Smooth muscle cell (in vitro differentiated cells): ENCODE measurements at regions not wholly inside any gene's neighbourhood (a gene's known extent, or its start where the extent isn't known, plus 50 kb on each side); places are given as distances from the start of the nearest gene placed in this dataset.

Experiments used
- DNase-seq: peaks from one replicate; lab custom pipeline; 2025; ENCODE audit not compliant: unreplicated experiment; lab: John Stamatoyannopoulos, UW
- H2AFZ ChIP-seq: fragments of 200-600 bp; sonication (generic); 2 replicates; pipeline ENCODE4 v1.6.0; 2016; ENCODE audit warnings: antibody characterized with exemption, low read depth, mild to moderate bottlenecking
- H3F3A ChIP-seq: fragments of 200-600 bp; sonication (generic); 2 replicates; pipeline ENCODE4 v1.6.0; 2017; ENCODE audit warnings: antibody characterized with exemption, low read depth
- H3K27ac ChIP-seq: fragments of 200-600 bp; sonication (generic); 2 replicates; pipeline ENCODE4 v1.5.1; 2016; ENCODE audit warnings: low read depth, mild to moderate bottlenecking
- H3K27me3 ChIP-seq: fragments of 200-600 bp; sonication (generic); 2 replicates; pipeline ENCODE4 v1.6.1; 2016; ENCODE audit warnings: low read depth, mild to moderate bottlenecking
- H3K36me3 ChIP-seq: fragments of 200-600 bp; sonication (generic); 2 replicates; pipeline ENCODE4 v1.5.1; 2016; ENCODE audit warnings: low read depth
- H3K4me1 ChIP-seq: fragments of 200-600 bp; sonication (generic); 2 replicates; pipeline ENCODE4 v1.5.1; 2016; ENCODE audit warnings: low read depth
- H3K4me2 ChIP-seq: fragments of 200-600 bp; sonication (generic); 2 replicates; pipeline ENCODE4 v1.6.0; 2016; ENCODE audit warnings: mild to moderate bottlenecking
- H3K4me3 ChIP-seq: fragments of 200-600 bp; sonication (generic); 2 replicates; pipeline ENCODE4 v1.5.1; 2016; ENCODE audit warnings: mild to moderate bottlenecking
- H3K79me2 ChIP-seq: fragments of 200-600 bp; sonication (generic); 2 replicates; pipeline ENCODE4 v1.6.0; 2016; ENCODE audit warnings: low read depth, mild to moderate bottlenecking
- H3K9ac ChIP-seq: fragments of 200-600 bp; sonication (generic); 2 replicates; pipeline ENCODE4 v1.6.0; 2016; ENCODE audit warnings: low read depth
- H3K9me3 ChIP-seq: fragments of 200-600 bp; sonication (generic); replicated peaks from 2 replicates; pipeline ENCODE4 v1.5.1; 2016; ENCODE audit warnings: low read depth
- H4K20me1 ChIP-seq: fragments of 200-600 bp; sonication (generic); 2 replicates; pipeline ENCODE4 v1.6.0; 2016; ENCODE audit warnings: low read depth
- CTCF ChIP-seq: fragments of 200-600 bp; sonication (generic); IDR thresholded peaks from 2 replicates; pipeline ENCODE4 v1.5.1; 2017; ENCODE audit warnings: borderline replicate concordance, mild to moderate bottlenecking, antibody characterized with exemption; ENCODE audit not compliant: insufficient read depth, poor library complexity, severe bottlenecking
- WGBS: methylation state at CpG from one replicate; pipeline ENCODE4 v1.1.7; 2016; ENCODE audit warnings: low lambda C conversion rate; 5-methylcytosine and 5-hydroxymethylcytosine counted together

GRCh38 chr6:45757443-45758130 is 258.1 kb downstream of the CLIC5 start:
- DNase-seq = no peak
- no peak for TF ChIP-seq CTCF
- H3K4me3 ChIP-seq = no peak overlapping the region
- 97% methylated on average over 3 of the region's 3 CpGs for WGBS
- H3K4me2 ChIP-seq = no peak overlapping the region
- no peaks in the 10 kb centered on the region for H3K36me3 ChIP-seq
- no peaks in the 10 kb centered on the region for H3F3A ChIP-seq
- H3K9ac ChIP-seq = no peak overlapping the region
- no peak overlapping the region for H2AFZ ChIP-seq
- H4K20me1 ChIP-seq = no peaks in the 10 kb centered on the region
- H3K9me3 ChIP-seq = no peaks in the 10 kb centered on the region
- no peak overlapping the region for H3K27ac ChIP-seq
- no peaks in the 10 kb centered on the region for H3K27me3 ChIP-seq
- no peaks in the 10 kb centered on the region for H3K79me2 ChIP-seq
- no peaks in the 10 kb centered on the region for H3K4me1 ChIP-seq

GRCh38 chr6:45756606-45757005 is 259.1 kb downstream of the CLIC5 start:
- Histone ChIP-seq H3K9me3 (no peaks in the 10 kb centered on the region), H3K27me3 (peaks cover 2% of the 10 kb centered on the region), H3K79me2 (no peaks in the 10 kb centered on the region), H3K36me3 (no peaks in the 10 kb centered on the region), H3K9ac (no peak overlapping the region), H3F3A (no peaks in the 10 kb centered on the region), H3K4me1 (no peaks in the 10 kb centered on the region), H3K4me2 (no peak overlapping the region), H2AFZ (no peak overlapping the region), H3K4me3 (no peak overlapping the region), H3K27ac (no peak overlapping the region), H4K20me1 (no peaks in the 10 kb centered on the region)
- WGBS = 81% methylated on average over 3 of the region's 3 CpGs
- no peak for TF ChIP-seq CTCF
- no peak for DNase-seq

- no peak for DNase-seq
- Histone ChIP-seq H3K4me3 (no peak overlapping the region), H3K27me3 (peaks cover 5% of the 10 kb centered on the region), H3F3A (no peaks in the 10 kb centered on the region), H3K27ac (no peak overlapping the region), H3K9me3 (no peaks in the 10 kb centered on the region), H2AFZ (no peak overlapping the region), H3K4me1 (no peaks in the 10 kb centered on the region), H3K9ac (no peak overlapping the region), H4K20me1 (no peaks in the 10 kb centered on the region), H3K4me2 (no peak overlapping the region), H3K36me3 (no peaks in the 10 kb centered on the region), H3K79me2 (no peaks in the 10 kb centered on the region)
- 88% methylated on average over 9 of the region's 9 CpGs for WGBS
- no peak for TF ChIP-seq CTCF
These were observed 261.2 kb downstream of the CLIC5 start for GRCh38 chr6:45754432-45754831.

- Histone ChIP-seq H3K4me2 (no peak overlapping the region), H3K9ac (no peak overlapping the region), H3K27me3 (no peaks in the 10 kb centered on the region), H3K4me1 (no peaks in the 10 kb centered on the region), H3K36me3 (no peaks in the 10 kb centered on the region), H3K79me2 (no peaks in the 10 kb centered on the region), H3K4me3 (no peak overlapping the region), H4K20me1 (no peaks in the 10 kb centered on the region), H3F3A (no peaks in the 10 kb centered on the region), H3K9me3 (no peaks in the 10 kb centered on the region), H3K27ac (no peak overlapping the region), H2AFZ (no peak overlapping the region)
- no peak for TF ChIP-seq CTCF
- no peak for DNase-seq
- 64% methylated on average over 5 of the region's 5 CpGs for WGBS
These were observed 269.6 kb downstream of the CLIC5 start for GRCh38 chr6:45746046-45746445.
